GM21576 (cell line): ENCODE measurements at regions not wholly inside any gene's neighbourhood (a gene's known extent, or its start where the extent isn't known, plus 50 kb on each side); places are given as distances from the start of the nearest gene placed in this dataset.

Source experiments
- ATAC-seq: cut with Tn5 transposase; IDR thresholded peaks from one replicate; pipeline ENCODE4 v1.9.1; 2021; ENCODE audit warnings: mild to moderate bottlenecking, moderate library complexity; ENCODE audit not compliant: unreplicated experiment

DNA sequence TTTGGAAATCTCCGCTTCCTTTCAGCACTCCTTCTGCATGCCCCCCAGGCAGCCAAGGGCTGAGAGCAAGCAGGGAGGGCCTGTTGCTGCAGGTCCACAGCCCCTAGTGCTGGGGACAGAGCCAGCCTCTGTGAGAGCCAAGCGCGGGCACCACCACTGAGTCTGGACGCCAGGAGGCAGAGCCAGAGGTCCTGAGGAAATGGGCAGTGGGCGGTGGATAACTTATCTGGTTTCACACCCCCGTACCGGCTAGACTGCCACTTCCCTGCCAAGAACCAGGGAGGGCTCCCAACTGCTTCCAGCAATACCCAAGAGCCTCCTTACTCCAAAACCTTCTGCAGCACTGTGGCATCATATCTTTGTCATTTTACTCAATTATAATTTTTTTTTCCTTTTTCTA is 141.6 kb upstream of the IGF1R start:
- ATAC-seq = no peak

DNA sequence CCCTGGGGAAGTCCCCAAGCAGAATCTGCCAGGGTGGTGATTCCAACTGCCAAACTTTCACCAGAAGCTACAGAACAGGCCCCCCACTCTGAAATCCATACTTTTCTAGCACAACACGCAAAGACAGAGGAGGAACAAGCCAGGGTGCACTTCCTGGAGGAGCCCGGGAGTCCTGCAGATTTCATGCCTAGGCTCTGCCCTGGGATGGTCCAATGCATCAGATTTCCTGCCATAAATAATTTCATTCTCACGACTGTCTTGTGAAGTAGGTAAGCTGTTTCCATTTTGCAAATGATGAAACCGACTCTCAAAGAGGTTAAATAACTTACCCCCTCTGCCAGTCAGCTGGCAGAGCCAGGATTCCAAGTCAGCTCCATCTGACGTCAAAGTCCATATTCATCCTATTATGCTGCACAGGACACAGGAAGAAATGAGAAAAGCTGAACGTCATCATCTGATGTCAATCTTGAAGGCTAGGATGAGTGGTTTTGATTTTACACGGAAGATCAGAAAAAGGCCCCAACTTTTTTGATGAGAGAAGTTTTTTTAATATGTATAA is 134.8 kb upstream of the IGF1R start:
- no peak for ATAC-seq

DNA sequence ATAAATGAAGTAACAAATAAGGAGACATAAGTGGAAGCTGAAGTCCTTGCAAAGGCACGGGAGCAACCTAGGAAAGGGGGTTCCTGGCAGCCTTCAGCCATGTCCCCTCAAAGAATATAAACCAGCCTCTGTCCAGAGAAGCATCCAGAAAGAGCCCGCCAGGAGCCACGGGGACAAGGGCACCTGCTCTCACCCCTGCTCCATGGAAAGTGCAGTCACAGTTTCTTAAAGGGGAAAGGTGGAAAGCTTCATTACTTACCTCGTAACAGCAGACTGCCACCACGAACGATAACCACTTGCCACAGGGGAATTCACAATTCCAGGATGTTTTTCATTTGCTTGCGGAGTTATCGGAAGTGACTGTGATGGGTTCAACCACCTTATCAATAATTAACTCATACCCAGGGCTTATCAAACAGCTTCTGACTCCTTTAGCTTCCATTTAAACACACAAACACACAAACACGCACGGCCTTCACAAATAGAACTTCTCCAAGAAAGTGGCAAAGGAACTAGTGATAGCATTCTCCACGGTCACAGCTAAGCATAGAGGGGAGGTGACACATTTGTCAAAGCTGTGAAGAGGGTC is 134.2 kb upstream of the IGF1R start:
- no peak for ATAC-seq

DNA sequence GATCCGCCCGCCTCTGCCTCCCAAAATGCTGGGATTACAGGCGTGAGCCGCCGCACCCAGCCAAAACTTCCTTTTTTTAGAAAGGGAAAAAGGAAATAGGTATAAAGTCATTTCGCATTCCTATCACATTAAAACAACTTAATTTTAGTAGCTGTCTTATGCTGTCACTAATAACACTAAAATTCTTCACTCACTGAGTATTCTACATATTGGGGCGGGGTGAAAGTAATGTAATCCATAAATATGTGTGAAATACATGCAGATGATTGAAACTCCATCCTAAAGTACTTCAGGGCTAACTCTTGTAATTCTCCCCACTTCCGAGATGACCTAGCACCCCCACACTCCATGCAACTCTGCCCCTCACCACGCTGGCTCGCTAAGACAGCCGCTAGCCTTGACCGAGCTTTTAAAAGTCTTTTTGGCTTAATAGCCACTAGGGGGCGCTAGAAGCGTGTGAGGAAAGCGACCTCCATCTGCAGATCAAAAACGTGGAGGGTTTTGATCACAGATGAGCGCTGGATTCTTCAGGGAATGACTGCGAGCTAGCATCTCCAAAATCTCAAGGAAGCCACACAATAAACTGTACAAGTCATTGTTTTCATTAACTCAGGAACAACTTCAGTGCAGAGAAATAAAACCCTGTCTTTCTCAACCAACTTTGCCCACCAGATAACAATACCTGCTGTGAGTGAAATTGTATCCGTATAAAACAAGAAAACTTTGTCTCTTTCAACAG is 129.3 kb upstream of the IGF1R start:
- ATAC-seq = peak; percentile 70

DNA sequence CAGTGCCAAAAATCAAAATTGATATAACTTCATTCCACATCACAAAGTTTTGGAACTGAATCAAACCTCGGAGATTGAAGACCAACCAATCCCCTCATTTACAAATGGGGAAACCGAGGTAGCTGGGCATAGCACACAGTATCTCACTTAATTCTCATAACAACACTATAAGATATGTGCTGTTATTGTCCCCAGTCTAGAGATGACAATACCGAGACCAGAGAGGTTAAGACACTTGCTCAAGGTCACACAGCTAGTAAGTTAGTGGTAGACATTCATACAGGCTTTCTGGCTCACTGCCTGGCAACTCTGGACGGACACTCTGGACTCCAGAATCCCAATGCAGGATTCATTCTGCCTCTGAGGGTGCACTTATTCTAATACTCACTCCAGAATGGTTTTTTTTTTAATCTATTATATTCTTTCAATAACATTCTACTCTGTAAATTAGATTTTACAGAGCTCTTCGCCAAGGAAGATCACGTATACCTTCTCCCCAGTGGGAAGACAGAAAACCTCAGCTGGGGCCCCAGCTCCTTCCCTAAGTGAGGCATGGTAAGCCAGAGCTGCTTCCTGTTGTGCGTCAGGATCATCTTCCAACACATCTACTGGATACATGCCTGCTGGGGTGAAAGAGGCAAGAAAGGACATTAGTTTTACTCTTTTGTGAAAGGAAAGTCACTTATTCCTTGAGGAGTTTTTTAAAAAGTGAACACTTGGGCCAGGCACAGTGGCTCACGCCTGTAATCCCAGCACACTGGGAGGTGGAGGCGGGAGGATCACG is 128.4 kb upstream of the IGF1R start:
- no peak for ATAC-seq

DNA sequence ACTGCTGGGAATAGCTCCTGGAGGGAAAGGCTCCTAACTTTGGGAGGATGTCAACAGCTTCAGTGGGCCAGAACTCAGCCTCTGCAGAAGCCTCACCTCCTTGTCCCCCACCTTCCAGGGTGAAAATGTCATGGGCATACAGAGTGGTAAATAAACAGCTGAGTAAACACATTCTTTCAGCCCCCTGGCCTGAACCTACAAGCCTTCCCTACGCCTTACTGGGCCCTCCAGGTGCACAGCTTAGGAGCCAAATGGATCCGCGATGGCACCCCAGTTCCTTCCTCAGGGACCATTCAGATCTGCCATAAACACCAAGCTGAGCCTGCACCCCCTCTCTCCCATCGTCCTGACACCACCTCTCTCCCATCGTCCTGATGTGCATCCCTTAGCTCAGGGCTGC is 126.2 kb upstream of the IGF1R start:
- no peak for ATAC-seq

DNA sequence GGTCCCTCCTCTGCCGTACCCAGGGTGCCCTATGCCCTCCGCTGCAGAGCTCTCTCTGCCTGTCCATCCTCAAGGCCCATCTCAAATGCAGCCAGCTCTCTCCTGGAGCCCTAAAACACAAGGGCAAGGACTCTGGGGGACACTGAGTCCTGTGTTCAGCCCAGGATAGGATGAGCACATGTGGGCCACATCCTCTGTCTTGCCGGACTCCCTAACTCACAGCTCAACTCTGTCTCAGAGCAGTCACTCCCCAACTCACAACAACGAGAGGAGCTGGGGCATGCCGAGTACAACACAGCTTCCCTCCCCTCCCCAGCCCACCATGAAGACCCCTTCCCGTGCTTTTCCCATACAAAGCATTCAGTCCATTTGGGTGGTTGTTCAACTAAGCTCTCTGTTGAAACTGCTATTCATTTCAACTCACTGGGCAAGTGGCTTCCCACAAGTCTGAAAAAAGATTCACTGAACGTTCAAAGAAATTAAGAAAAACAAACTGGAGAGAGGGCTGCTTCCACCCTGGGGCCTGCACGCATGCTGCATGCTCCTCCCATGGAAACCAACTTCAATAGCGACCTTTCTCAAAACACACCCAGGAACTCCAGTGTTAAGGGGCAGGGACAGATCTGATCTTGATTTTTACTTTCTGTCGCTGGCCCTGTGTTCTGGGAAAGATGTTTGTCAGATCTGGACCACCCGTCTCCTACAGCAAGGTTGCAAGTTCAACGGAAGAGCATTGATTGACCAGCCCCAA is 124.3 kb upstream of the IGF1R start:
- no peak for ATAC-seq

DNA sequence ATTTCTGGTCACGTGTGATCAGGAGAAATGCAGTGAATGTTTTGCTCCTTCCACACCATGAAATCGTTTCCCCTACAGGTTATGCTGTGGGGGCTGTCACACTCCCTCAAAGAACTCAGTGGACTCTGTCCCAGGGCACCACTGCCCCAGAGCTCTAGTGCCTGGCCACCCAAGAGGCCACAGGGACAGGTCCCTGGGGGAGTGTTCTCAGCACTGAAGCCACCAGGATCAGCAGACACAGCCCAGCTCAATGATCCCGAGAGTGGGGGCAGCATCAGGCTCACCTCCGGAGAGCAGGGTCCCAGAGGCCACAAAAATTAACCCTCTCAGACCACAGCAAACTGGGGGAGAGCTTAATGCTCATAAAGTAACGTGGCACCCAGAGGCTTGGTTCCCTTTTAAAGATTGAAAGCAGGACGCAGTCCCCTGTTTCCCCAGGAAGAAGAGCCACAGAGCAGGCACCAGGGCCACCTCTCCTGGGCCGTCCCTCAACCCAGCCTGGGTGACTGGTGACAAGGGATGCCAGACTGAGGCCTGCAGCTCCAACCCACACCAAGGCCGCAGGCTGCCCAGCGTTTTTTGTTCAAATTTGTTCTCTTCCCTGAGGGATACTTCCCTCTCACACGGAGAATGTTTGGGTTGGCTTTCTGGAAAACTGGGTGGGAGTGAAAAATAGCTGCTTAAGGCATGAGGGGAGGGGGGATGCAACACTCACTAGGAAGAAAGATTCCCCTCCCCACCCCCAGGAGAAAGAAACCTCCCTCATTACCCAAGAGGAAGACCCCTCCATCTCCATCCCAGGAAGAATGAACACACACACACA is 123.3 kb upstream of the IGF1R start:
- no peak for ATAC-seq

DNA sequence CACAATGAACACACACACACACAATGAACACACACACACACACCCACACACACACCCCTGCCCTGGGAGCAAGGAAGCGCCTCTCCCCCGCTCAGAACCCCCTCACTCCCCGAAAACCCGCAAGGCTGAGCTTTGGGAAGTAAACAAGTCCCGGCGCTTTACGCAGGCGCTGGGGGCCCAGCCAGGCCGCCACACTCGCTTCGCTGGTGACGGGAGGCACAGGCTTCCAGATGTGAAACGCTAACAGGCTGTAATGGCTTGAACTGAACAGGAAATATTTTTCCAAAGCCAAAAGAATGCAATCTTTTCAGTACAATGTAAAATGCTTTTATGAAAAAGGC is 122.7 kb upstream of the IGF1R start:
- no peak for ATAC-seq

DNA sequence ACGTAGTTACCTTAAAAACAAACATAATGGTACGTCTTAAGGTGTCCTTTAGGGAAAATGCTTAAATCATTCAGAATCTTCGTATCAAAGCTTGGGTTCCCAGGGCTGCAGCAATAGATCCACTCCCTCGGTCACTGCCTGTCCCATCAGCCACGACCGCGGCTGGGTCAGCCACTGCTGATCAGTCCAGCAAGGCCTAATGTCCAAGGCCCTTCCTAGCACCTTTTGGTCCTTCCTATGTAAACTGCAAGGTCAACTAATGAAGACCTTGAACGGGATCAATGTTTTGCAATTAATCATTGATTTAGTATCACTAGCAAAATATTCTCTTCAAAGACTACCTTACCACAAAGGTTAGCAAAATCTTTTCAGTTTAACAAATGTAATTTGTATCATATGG is 122.2 kb upstream of the IGF1R start:
- no peak for ATAC-seq

DNA sequence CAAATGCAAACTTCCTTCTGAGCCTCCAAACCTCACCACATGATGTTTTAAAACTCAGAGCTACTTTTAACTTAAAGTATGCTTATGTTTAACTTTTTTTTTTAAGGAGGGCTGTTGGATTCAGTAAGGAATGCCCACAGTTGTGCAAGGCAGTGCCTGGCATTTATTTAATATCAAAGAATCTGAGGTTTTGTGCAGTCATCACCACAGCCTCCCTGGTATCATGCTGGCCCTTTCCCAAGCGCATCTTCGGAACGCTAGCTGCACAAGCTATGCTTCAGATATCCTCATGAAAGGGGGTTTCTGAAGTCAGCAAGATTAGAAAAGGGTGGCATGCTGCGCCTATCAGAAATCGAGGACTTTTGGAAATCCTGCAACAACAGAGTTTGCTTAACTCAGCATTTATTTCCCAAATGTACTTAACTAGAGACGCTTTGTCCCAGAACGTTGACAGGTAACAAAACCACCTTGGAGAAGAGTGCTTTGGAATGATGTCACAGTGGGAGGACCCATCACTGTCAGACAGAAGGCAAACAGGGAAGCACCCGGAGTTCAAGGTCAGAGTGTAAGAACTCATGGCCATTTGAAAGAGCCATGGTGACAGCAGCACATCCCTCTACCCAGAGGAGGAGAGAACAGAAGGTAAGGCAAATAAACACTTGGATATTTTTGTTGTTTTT is 120.2 kb upstream of the IGF1R start:
- no peak for ATAC-seq

DNA sequence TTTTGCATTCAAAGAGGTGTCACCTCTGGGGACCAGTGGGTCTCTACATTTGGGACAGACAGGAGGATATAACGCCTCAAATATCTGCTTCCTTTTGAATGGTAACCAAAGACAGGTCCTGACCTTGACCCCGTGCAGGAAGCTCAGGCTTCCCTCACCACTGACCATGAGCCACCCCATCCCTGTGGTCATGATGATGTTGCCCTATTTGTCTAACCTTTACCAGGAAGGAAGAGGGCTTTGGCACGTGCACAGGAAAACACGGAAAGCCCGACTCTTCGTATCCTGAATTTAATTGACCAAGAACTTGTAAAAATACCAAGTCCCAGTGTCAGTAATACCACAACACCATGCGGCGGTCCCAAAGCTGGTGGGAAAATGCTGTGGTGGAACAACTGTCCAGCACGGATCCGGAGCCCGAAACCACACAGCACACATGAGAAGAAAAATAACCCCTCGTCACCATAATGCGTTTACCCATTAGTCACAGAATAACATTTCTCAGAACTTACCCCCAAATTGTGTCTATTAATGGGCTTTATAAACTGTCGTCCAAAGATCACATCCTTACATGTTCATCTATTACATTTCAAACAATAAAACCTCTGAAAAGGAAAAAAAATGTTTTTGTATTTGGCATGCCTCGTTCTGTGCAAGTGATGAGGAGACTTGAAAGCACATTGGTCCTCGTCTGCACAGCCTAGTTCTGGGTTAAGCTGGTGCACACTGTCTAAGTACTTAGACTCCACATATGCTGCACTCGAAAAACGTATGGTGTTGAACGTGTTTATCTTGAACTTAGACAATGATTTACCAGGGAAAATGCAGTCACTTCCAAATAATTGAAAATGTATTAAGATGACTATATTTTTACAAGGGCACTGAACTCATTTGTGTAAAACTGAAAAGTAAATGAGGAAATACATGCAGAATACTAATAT is 118.9 kb upstream of the IGF1R start:
- ATAC-seq = no peak

DNA sequence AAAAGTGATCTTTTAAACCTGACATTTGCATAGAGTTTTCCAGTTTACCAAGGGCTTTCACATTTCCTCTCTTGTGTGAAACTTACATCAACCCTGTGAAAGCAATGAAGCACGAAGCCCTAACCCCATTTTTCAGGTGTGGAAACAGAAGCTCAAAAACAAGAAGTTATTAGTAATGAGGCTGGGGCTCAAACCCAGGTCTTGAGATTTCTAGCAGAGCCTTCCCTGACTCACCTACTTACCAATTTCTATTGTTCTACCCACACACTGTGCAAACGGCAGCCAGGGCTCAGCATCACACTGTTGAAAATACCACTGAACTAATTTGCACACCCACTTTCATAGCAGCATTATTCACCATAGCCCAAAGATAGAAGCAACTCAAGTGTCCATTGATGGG is 117.8 kb upstream of the IGF1R start:
- ATAC-seq = no peak

DNA sequence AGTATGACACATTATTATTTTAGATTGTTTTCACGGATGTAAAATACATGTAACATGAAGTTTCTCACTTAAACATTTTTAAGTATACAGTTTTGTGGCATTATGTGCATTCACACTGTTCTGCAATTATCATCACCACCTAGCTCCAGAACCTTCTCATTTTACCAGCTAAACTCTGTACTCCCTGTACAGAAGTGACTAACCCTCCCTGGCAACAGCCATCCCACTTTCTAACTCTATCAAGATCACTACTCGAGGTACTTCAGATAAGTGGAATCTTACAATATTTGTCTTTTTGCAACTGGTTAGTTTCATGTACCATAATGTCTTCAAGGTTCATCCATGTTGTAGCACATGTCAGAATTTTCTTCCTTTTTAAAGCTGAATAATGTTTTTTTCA is 116.3 kb upstream of the IGF1R start:
- no peak for ATAC-seq

DNA sequence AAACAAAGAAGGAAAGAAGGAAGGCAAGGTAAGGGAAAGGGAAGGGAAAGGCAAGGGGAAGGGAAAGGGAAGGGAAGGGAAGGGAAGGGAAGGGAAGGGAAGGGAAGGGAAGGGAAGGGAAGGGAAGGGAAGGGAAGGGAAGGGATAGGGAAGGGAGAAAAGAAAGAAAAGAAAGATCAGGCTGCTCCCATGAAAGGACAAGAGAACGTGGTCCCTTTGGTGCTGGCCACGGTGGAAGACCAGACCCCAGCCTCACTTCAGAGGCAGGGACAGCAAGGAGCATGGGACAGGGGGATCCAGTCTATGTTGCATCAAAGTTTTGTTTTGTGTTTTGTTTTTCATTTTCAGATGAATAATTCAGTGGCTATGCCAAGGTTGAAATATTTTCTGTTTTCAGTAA is 111.4 kb upstream of the IGF1R start:
- no peak for ATAC-seq

DNA sequence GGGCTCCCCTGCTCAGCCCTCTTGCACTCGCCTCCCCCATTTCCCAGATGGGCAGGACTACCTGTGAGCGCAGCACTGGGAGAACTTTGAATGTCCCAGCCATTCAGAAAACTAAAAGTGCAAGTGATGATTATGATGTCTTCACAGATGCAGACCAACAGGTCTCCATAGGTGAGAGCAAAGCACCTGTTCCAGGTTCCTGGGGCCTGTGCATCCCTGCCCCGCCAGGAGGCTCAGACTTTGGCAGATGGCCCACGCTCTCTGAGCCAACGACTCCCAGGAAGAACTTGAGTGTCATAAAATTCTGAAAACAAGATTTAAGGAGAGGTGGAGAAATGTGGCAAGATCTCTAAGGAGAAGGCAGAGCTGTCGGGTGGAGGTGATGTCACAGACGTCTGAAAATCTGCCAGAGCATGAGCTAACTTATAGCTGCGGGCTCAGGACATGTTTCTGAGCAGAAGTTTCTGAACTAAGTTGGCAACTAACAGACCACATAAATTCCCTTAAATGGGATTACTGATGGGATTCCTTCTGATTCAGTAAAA is 110.8 kb upstream of the IGF1R start:
- ATAC-seq = no peak

DNA sequence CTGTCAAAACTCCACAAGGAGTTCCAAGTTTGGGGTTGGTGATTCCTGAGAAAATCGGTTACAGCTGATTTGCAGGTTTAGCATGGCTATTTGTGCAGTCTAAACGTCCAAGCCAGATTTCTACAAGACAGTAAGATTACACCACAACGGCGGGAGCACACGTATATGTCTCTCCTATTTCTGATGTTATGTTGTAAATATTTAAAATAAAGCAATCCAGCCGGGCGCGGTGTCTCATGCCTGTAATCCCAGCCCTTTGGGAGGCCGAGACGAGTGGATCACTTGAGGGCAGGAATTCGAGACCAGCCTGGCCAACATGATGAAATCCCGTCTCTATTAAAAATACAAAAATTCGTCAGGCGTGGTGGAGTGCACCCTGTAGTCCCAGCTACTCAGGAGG is 106.8 kb upstream of the IGF1R start:
- no peak for ATAC-seq

DNA sequence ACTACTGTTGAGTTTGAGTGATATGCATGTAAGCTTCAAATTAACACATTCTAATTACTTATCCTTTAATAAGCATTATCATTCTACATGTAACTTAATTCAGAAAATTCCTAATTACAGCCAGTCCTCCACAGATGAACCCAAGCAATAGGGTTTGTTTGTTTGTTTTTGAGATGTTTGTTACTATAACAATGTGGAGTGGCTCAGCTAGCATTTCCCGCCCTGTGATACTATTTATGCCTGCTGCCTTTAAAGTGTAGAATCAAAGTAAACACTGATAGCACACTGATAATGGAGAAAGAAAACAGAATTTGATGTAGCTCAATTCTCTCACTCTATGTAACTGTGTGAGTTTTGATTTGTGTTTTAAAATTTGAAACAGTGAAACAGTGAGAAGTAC is 105.1 kb upstream of the IGF1R start:
- no peak for ATAC-seq

DNA sequence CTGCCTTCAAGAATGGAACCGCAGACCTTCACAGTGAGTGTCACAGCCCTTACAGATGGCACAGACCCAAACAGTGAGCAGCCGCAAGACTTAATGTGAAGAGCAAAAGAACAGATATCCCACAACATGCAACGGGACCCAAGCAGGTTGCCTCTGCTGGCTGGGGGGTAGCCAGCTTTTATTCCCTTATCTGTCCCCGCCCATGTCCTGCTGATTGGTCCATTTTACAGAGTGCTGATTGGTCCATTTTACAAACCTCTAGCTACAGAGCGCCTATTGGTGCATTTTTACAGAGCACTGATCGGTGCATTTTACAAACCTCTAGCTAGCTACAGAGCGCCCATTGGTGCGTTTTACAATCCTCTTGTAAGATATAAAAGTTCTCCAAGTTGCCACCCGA is 102.0 kb upstream of the IGF1R start:
- ATAC-seq = no peak
